ENCODE measurements at regions not wholly inside any gene's neighbourhood (a gene's known extent, or its start where the extent isn't known, plus 50 kb on each side); places are given as distances from the start of the nearest gene placed in this dataset.

DNA sequence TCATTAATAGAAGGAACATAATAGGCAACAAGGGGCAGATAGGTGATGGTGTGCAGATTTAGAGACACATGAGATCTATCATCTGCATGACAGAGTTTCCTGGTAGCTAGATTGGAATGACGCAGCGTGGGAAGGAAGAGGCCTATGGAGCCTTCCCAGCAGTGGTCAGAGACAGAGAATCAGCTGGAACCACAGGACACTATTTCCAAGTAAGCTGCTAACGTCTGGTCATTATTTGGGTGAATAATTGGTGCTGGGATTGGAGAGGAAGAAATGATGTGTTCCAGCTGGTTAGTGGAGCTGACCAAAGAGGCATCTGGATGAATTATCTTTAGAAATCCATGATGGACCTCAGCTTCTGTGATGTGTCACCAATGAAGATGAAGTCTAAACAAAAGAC is 91.2 kb upstream of the PRR16 start:
- TF ChIP-seq, protein P1, sequence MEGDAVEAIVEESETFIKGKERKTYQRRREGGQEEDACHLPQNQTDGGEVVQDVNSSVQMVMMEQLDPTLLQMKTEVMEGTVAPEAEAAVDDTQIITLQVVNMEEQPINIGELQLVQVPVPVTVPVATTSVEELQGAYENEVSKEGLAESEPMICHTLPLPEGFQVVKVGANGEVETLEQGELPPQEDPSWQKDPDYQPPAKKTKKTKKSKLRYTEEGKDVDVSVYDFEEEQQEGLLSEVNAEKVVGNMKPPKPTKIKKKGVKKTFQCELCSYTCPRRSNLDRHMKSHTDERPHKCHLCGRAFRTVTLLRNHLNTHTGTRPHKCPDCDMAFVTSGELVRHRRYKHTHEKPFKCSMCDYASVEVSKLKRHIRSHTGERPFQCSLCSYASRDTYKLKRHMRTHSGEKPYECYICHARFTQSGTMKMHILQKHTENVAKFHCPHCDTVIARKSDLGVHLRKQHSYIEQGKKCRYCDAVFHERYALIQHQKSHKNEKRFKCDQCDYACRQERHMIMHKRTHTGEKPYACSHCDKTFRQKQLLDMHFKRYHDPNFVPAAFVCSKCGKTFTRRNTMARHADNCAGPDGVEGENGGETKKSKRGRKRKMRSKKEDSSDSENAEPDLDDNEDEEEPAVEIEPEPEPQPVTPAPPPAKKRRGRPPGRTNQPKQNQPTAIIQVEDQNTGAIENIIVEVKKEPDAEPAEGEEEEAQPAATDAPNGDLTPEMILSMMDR (IDR thresholded peaks at IDR 0.05), result no peak
- no peak for TF ChIP-seq POLR2A (IDR thresholded peaks at IDR 0.05)
- TF ChIP-seq EP300 (IDR thresholded peaks at IDR 0.05), result no peak

Measured in sigmoid colon (tissue), 4 donors.